HFF-Myc (cell line): ENCODE measurements at regions not wholly inside any gene's neighbourhood (a gene's known extent, or its start where the extent isn't known, plus 50 kb on each side); places are given as distances from the start of the nearest gene placed in this dataset.

Experiments
- DNase-seq: peaks from one replicate; pipeline ENCODE4 v3.0.0-alpha.2; 2011; ENCODE audit warnings: low read depth; ENCODE audit errors: extremely low read depth
- H3K4me3 ChIP-seq: replicated peaks from 2 replicates; pipeline ENCODE4 v1.5.1; 2011; ENCODE audit warnings: low read depth, mild to moderate bottlenecking, control low read depth, low read length
- TF ChIP-seq, protein P1 (sequence below): IDR thresholded peaks from 2 replicates; pipeline ENCODE4 v1.5.1; 2012; ENCODE audit warnings: mild to moderate bottlenecking, low read depth, low read length, control low read depth; ENCODE audit errors: missing control alignments

DNA sequence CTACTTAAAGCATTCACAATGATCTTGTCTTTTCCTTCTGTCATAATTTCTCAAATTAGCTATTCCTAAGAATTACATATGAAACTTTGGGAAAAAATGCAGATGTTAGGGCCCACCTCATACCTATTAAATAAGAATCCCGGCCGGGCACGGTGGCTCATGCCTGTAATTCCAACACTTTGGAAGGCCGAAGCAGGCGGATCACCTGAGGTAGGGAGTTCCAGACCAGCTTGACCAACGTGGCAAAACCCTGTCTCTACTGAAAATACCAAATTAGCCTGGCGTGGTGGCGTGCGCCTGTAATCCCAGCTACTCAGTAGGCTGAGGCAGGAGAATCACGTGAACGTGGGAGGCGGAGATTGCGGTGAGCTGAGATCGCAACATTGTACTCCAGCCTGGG, 158.4 kb upstream of the TLL1 start:
- no peak overlapping the region for H3K4me3 ChIP-seq
- TF ChIP-seq, protein P1, sequence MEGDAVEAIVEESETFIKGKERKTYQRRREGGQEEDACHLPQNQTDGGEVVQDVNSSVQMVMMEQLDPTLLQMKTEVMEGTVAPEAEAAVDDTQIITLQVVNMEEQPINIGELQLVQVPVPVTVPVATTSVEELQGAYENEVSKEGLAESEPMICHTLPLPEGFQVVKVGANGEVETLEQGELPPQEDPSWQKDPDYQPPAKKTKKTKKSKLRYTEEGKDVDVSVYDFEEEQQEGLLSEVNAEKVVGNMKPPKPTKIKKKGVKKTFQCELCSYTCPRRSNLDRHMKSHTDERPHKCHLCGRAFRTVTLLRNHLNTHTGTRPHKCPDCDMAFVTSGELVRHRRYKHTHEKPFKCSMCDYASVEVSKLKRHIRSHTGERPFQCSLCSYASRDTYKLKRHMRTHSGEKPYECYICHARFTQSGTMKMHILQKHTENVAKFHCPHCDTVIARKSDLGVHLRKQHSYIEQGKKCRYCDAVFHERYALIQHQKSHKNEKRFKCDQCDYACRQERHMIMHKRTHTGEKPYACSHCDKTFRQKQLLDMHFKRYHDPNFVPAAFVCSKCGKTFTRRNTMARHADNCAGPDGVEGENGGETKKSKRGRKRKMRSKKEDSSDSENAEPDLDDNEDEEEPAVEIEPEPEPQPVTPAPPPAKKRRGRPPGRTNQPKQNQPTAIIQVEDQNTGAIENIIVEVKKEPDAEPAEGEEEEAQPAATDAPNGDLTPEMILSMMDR: no peak
- DNase-seq: no peak

- no peak for DNase-seq
- TF ChIP-seq, protein P1: no peak
- H3K4me3 ChIP-seq: no peak overlapping the region
Observed at GRCh38 chr4:165715211-165715610, 157.8 kb upstream of the TLL1 start.

DNA sequence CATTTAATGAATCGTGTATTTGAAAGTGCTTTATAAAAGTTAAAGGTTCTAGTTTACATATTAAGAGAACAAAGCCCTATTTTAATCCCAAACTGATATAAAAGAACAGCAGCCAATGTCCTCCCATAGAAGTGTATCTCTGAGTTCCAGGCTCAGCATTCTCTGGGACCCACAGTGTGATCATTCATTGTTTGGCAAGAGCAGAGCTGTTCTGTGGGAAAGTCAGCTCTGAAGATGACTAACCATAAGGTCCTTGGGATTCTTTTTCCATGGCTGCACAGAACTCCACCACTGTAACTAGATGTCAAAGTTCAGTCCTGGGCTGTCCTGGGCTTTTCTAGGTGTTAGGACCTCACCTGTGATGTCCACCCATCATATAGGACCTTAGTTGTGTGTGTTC, 157.0 kb upstream of the TLL1 start:
- TF ChIP-seq, protein P1: no peak
- DNase-seq: no peak
- no peak overlapping the region for H3K4me3 ChIP-seq

DNA sequence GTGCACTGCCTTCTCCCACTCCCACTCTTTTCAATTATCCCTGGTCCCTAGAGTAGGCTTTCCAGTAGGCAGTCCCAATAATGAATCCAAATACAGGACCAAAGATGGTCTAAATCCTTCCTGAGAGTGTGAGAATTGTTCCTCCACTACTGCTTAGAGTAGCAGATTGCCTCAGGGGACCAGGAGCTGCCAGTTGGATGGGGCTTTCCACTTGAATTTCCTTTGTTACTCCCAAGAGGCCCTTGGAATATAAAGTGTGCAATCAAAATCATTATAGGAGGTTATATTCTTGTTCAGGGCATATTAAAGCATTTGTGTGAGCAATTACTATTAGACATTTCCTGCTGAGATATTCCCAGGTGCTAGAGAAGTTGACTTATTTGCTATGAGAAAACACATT, 156.6 kb upstream of the TLL1 start:
- no peak overlapping the region for H3K4me3 ChIP-seq
- DNase-seq: no peak
- TF ChIP-seq, protein P1: no peak

DNA sequence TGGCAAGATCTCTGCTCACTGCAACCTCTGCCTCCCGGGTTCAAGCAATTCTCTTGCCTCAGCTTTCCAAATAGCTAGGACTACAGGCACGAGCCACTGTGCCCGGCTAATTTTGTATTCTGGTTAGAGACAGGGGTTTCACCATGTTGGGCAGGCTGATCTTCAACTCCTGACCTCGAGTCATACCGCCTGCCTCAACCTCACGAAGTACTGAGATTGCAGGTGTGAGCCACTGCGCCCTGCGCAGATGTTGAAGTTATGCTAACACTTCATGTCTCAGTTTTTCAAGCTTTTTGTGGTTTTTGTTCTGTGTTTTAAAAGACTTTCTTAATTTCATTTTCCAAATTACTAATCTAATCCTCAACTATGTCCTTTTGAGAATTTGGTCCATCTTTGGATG, 154.4 kb upstream of the TLL1 start:
- TF ChIP-seq, protein P1: no peak
- no peak for DNase-seq
- no peak overlapping the region for H3K4me3 ChIP-seq

- H3K4me3 ChIP-seq: no peak overlapping the region
- DNase-seq: no peak
- TF ChIP-seq, protein P1: no peak
Observed at GRCh38 chr4:165720411-165721082, 152.5 kb upstream of the TLL1 start.

GRCh38 chr4:165721815-165722214, 151.2 kb upstream of the TLL1 start:
- TF ChIP-seq, protein P1: no peak
- DNase-seq: no peak

More at GRCh38 chr4:165721815-165722214, 151.2 kb upstream of the TLL1 start:
- H3K4me3 ChIP-seq: no peak overlapping the region
